Mesenteric fat pad (tissue), 1 donor: ENCODE measurements at regions not wholly inside any gene's neighbourhood (a gene's known extent, or its start where the extent isn't known, plus 50 kb on each side); places are given as distances from the start of the nearest gene placed in this dataset.

Source experiments
- DNase-seq: peaks from one replicate; pipeline ENCODE4 v3.0.0-alpha.2; 2020; ENCODE audit warnings: low spot score
- donor health status: DM: yes; HTN: yes; CAD: no.

- peak; percentile 83 for DNase-seq
These were observed 79.5 kb upstream of the RTL6 start for GRCh38 chr22:44577391-44578109.

- DNase-seq = peak; percentile 82
These were observed 78.6 kb upstream of the RTL6 start for GRCh38 chr22:44576311-44577260.

GRCh38 chr22:44575381-44576268 is 77.6 kb upstream of the RTL6 start:
- DNase-seq = peak; percentile 60

GRCh38 chr22:44574640-44575380 is 76.8 kb upstream of the RTL6 start:
- DNase-seq = peak; percentile 76

GRCh38 chr22:44574057-44574639 is 76.1 kb upstream of the RTL6 start:
- DNase-seq = peak; percentile 84

GRCh38 chr22:44573451-44573850 is 75.4 kb upstream of the RTL6 start:
- DNase-seq = peak; percentile 67

- DNase-seq = peak; percentile 85
These were observed 74.6 kb upstream of the RTL6 start for GRCh38 chr22:44572414-44573207.

- peak; percentile 51 for DNase-seq
These were observed 73.8 kb upstream of the RTL6 start for GRCh38 chr22:44571566-44572413.

GRCh38 chr22:44570476-44571445 is 72.7 kb upstream of the RTL6 start:
- DNase-seq = peak; percentile 76

- peak; percentile 72 for DNase-seq
These were observed 71.5 kb upstream of the RTL6 start for GRCh38 chr22:44569561-44569991.

GRCh38 chr22:44567846-44568493 is 69.9 kb upstream of the RTL6 start:
- peak; percentile 80 for DNase-seq

- peak; percentile 51 for DNase-seq
These were observed 69.4 kb upstream of the RTL6 start for GRCh38 chr22:44567378-44567841.

GRCh38 chr22:44566911-44567310 is 68.9 kb upstream of the RTL6 start:
- DNase-seq = peak; percentile 88

- DNase-seq = peak; percentile 53
These were observed 64.6 kb upstream of the RTL6 start for GRCh38 chr22:44562651-44563050.

- peak; percentile 39 for DNase-seq
These were observed 63.3 kb upstream of the RTL6 start for GRCh38 chr22:44561139-44561840.

- DNase-seq = peak; percentile 18
These were observed 60.6 kb upstream of the RTL6 start for GRCh38 chr22:44558671-44559070.
